ENCODE measurements at regions not wholly inside any gene's neighbourhood (a gene's known extent, or its start where the extent isn't known, plus 50 kb on each side); places are given as distances from the start of the nearest gene placed in this dataset.
"Not testable (repeated sequence)": the region's sequence is repeated elsewhere in the genome, so short reads cannot be mapped to it uniquely, and the experiment has no call there.

DNA sequence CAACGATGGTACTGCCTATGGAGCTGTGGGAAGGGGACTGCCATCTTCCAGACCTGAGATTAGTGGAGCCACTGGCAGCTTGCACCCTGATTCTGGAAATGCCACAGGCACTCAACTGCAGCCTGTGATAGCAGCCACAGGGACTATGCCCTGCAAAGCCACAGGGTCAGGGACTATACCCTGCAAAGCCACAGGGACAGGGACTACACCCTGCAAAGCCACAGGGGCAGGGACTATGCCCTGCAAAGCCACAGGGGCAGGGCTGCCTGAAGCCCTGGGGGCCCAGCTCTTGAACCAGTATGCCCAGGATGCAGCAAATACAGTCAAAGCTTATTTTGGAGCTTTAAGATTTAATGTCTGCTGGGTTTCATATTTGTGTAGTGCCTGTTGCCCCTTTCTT, 346.6 kb downstream of the C6orf118 start:
- no peak for DNase-seq (ENCODE audit: low spot score)
- ATAC-seq (ENCODE audit: low FRiP score) = no peak
- TF ChIP-seq, protein P1, sequence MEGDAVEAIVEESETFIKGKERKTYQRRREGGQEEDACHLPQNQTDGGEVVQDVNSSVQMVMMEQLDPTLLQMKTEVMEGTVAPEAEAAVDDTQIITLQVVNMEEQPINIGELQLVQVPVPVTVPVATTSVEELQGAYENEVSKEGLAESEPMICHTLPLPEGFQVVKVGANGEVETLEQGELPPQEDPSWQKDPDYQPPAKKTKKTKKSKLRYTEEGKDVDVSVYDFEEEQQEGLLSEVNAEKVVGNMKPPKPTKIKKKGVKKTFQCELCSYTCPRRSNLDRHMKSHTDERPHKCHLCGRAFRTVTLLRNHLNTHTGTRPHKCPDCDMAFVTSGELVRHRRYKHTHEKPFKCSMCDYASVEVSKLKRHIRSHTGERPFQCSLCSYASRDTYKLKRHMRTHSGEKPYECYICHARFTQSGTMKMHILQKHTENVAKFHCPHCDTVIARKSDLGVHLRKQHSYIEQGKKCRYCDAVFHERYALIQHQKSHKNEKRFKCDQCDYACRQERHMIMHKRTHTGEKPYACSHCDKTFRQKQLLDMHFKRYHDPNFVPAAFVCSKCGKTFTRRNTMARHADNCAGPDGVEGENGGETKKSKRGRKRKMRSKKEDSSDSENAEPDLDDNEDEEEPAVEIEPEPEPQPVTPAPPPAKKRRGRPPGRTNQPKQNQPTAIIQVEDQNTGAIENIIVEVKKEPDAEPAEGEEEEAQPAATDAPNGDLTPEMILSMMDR (IDR thresholded peaks at IDR 0.05) = no peak

GRCh38 chr6:164947164-164947563, 362.2 kb downstream of the C6orf118 start:
- no peak for ATAC-seq (ENCODE audit: low FRiP score)
- TF ChIP-seq, protein P1 (IDR thresholded peaks at IDR 0.05) = no peak

GRCh38 chr6:164942271-164942670, 367.1 kb downstream of the C6orf118 start:
- DNase-seq (ENCODE audit: low spot score) (no peak), ATAC-seq (ENCODE audit: low FRiP score) (no peak)
- TF ChIP-seq, protein P1 (IDR thresholded peaks at IDR 0.05) = no peak

More at GRCh38 chr6:164947164-164947563, 362.2 kb downstream of the C6orf118 start:
- no peak for DNase-seq (ENCODE audit: low spot score)

GRCh38 chr6:164933238-164933794, 376.1 kb downstream of the C6orf118 start:
- not testable (repeated sequence) for ATAC-seq (ENCODE audit: low FRiP score)

GRCh38 chr6:164929408-164929977, 379.9 kb downstream of the C6orf118 start:
- TF ChIP-seq, protein P1 (IDR thresholded peaks at IDR 0.05) = no peak
- no peak for ATAC-seq (ENCODE audit: low FRiP score)
- DNase-seq (ENCODE audit: low spot score) = no peak

More at GRCh38 chr6:164933238-164933794, 376.1 kb downstream of the C6orf118 start:
- not testable (repeated sequence) for DNase-seq (ENCODE audit: low spot score)

GRCh38 chr6:164928728-164929407, 380.5 kb downstream of the C6orf118 start:
- TF ChIP-seq, protein P1 (IDR thresholded peaks at IDR 0.05) = no peak
- ATAC-seq (ENCODE audit: low FRiP score) (no peak), DNase-seq (ENCODE audit: low spot score) (no peak)

GRCh38 chr6:164928057-164928727, 381.2 kb downstream of the C6orf118 start:
- TF ChIP-seq, protein P1 (IDR thresholded peaks at IDR 0.05) = no peak
- no peak for ATAC-seq (ENCODE audit: low FRiP score)

More at GRCh38 chr6:164928057-164928727, 381.2 kb downstream of the C6orf118 start:
- no peak for DNase-seq (ENCODE audit: low spot score)
